ENCODE measurements at regions not wholly inside any gene's neighbourhood (a gene's known extent, or its start where the extent isn't known, plus 50 kb on each side); places are given as distances from the start of the nearest gene placed in this dataset.
"Not testable (repeated sequence)": the region's sequence is repeated elsewhere in the genome, so short reads cannot be mapped to it uniquely, and the experiment has no call there.

DNA sequence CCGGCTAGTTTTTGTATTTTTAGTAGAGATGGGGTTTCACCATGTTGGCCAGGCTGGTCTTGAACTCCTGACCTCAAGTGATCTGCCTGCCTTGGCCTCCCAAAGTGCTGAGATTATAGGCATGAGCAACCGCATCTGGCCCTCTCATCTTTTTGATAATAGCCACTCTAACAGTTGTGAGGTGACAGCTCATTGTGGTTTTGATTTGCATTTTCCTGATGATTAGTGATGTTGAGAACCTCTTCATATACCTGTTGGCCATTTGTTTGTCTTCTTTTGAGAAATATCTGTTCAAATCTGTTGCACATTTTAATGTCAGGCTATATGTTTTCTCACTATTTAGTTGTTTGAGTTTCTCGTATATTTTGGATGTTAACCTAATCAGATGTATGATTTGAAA lies 95.6 kb upstream of the MEF2A start:
- TF ChIP-seq POLR2A (IDR thresholded peaks at IDR 0.05): not testable (repeated sequence)
- TF ChIP-seq, protein P1, sequence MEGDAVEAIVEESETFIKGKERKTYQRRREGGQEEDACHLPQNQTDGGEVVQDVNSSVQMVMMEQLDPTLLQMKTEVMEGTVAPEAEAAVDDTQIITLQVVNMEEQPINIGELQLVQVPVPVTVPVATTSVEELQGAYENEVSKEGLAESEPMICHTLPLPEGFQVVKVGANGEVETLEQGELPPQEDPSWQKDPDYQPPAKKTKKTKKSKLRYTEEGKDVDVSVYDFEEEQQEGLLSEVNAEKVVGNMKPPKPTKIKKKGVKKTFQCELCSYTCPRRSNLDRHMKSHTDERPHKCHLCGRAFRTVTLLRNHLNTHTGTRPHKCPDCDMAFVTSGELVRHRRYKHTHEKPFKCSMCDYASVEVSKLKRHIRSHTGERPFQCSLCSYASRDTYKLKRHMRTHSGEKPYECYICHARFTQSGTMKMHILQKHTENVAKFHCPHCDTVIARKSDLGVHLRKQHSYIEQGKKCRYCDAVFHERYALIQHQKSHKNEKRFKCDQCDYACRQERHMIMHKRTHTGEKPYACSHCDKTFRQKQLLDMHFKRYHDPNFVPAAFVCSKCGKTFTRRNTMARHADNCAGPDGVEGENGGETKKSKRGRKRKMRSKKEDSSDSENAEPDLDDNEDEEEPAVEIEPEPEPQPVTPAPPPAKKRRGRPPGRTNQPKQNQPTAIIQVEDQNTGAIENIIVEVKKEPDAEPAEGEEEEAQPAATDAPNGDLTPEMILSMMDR (IDR thresholded peaks at IDR 0.05): not testable (repeated sequence)

All from uterus (tissue), 2 donors.